NCI-H2081 (cell line): ENCODE measurements at regions not wholly inside any gene's neighbourhood (a gene's known extent, or its start where the extent isn't known, plus 50 kb on each side); places are given as distances from the start of the nearest gene placed in this dataset.
"Not testable (repeated sequence)": the region's sequence is repeated elsewhere in the genome, so short reads cannot be mapped to it uniquely, and the experiment has no call there.

Experiments used
- DNase-seq, 2 experiments: peaks; one replicate each; lab custom pipeline; 2025; lab: John Stamatoyannopoulos, UW

DNA sequence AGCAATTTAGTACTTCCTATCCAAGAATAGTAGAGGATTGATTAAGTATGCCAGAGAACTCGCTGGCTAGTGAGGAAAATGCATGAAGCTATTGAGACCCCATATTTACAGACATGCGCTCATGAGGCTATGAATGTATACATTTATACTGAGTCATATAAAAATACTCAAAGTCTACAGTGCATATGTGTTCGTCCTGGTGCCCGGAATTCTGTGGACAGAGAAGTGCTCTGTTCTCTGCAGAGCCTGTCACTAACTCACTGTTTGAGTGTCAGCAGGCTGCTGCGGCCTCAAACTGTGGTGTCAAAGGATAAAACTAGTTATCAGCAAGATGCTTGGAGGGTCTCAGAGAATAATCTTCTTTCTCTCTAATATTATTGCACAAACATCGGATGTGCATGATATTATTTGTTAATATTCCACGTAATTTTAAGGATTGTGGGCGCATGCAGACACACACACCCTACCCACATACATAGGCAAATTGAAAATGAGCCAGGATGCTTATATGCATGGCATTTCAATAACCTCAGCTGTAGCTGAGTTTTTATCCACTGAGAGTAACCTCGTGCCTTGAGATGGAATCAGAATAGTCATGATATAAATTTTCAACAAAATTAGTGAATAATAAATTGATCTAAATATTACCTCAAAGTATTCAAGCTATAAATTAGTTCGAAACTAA is 50.0 kb upstream of the TSC22D2 start:
- no peak for DNase-seq

DNA sequence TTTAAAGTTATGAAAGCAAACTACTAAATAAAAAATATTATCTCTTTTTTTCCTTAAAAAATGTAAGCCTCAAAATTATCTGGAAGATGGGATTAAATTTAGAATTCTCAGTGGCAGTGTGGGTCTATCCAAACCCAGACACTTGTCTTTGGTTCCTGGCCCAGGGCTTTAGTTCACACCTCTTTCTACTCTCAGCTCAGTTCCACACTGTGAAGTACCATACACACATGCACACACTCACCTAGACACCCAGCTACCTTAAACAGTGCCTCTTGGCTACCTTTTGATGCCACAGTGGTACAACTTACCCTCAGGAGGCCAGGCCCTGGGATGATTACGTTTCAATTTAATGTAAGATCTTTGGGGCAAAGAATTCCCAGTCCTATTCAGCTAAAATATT is 51.0 kb upstream of the TSC22D2 start:
- no peak for DNase-seq

DNA sequence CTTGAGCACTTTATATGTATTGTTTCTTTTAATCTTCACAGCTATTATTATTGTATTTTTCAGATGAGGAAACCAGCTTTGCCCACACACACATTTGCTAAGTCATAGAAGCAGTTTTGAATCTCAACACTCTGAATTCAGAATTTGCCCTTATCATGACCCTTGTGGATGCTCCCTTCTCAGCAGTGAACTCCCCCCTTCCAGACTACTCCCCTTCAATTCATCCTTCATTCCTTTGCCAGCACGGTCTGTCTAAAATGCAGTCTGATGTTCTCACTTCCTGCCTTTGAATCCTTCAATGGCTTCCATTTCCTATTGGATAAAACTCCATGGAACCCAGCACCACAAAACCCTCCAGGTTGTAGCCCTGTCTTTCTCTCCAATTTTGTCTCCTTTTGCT is 52.5 kb upstream of the TSC22D2 start:
- DNase-seq = no peak

DNA sequence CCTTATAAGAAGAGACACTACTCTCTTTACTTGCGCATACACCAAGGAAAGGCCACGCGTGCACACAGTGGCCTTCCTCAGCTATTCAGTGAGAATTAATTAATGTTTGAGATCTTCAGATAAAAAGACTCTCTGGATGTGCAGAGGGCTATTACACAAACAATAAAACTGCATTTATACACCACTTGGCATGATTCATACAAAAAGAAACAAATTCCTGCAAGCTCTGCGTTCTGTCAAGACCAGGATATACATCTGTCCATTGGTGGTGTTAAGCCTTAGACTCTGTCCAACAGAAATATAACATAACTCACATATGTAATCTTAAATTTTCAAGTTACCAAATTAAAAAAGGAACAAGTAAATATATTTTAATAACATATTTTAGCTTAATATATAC is 55.2 kb upstream of the TSC22D2 start:
- DNase-seq = no peak

DNA sequence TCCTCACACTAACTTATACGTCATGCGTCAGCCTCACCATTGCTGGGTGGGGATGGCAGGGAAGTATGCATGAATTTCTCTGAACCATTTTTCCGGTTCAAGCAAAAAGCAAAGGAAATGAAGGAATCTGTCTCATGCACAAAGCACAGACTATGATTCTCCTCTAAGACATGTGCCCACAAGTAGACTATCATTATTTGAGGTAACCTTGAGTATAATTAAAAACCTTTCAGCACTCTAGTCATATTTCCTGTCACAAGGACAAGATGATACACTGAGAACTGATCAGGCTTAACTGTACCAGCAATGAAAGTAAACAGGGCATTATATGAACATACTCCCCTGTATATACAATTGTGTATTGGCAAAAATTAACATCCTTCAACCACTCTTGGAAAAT is 56.7 kb upstream of the TSC22D2 start:
- DNase-seq = no peak

DNA sequence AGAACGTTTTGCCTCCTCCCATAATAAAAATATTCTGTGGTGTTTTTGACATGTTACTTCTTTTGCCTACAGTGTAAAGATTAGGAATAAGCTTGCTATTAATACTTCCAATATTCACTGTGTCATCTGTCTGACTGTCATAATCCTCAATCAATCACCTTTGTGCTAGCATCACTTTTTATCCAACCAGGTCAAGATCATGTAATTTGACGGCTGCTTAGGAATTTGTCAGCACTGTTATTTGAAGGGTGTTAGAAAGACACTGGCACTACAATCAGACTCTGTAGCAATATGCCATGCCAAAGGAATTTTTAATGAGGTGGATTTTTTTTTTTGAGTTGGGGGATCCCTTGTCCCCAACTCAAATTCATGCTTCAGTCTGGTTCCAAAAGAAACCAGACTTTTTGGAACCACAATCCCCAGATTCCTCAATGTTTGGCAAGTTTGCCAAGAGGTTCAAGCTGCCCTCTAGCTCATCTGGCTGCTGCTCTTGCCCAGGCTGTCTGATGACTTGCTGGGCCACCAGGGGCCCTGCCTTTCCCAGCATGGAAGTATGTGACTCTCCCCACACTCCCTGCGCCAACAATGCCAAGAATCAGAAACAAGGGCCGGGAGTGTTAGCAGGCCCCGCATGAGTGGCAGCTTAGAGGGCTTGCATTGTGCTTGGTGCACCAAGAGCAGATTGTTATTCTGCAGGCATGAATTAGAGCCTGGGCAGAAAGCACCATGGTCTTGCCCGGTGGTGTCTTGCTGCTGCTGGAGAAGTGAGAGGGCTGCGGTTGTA is 58.6 kb upstream of the TSC22D2 start:
- DNase-seq = no peak

DNA sequence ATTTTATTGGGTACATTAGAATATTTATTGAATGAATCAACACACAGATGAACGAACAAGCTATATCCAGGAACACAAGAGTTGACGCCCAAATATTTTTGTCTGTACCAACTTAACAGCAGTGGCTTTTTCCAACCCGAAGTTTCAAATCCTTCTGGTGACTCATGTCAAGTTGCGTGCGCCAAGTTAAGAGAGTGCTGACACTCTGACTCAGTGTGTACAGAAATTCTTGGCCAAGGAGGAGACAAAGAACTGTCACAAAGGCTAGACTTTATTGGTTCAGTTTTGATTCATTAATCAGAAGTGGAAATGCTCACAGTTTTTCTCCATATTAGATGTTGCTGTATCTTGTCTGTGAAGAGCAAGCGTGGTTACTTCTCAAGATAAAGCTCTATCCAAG is 59.6 kb upstream of the TSC22D2 start:
- no peak for DNase-seq

DNA sequence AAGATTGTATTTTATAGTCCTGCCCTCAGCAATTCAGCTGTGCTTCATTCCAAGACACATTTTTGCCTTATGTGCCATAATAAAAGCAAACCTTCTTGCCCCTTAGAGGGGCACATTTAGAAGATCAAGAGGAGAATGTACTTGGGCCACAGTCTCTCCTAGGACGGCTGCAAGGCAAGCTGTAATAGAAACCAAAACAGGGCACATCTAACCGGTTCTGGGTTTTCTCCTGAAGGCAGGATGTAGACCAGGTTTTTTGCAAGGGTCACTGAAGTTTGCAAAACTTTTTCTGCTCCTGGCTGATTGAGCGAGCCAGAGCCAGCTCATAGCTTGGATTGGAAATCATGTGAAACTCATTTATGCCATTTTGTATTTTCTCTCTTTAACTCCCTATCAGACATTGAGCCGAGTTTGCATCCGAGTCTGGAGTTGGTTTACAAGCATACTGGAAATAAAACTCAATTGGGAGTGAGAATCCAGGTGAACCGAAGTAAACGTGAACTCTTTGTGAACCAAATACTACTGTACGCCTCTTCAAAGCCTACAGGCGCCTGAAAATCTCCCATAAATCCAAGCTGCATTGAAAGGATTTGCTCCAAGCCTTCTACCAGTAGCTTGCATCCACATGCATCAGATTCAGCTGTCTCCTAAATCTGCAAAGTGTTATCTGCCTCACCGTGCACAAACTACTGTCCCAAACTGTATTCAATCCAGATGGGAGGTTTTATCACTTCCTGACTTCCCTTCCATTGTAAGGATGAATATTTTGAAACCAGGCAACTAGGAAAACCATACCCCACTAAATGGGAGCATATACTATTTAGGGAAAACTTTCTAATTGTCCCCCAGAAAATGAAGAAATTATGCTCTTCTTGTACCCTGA is 60.9 kb upstream of the TSC22D2 start:
- DNase-seq = no peak

DNA sequence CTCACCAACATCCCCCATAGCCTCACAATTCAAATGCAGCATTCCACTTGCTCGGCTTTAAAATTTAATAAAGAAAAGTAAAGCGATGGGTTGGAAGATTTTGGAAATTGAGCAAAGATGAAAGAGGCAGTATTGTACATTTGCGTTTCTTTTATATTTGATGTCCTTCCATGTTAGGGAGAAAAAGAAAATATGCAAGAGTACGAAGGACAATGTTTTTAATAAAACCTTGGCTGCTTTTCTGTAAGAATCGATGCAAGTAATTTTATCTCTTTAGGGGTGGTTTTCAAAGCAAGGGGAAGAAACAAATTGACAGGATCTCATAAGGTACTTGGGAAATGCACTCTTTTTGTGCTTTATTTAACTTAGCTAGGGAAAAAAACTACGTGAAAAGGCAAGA is 61.8 kb upstream of the TSC22D2 start:
- no peak for DNase-seq

DNA sequence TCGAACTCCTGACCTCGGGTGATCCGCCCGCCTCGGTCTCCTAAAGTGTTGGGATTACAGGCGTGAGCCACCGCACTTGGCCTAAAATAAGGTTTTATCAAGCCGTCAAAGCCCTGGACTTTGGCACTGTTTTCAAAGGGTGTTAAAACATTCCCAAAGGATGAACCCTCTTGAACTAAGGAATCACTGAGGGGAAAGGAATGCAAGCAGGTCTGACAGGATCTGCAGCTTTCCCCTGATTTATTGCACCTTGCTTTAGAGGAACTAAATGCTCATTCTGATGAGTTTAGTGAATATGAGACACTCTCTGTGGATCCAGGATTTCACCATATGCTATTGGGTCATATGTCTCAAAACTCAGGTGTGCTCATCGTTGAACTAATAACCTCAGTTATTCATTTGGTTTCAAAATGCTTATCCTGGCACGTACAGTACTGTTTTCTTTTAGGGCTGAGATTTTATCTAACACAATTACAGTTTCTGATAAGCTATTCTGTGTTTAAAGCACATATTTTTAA is 63.0 kb upstream of the TSC22D2 start:
- no peak for DNase-seq

DNA sequence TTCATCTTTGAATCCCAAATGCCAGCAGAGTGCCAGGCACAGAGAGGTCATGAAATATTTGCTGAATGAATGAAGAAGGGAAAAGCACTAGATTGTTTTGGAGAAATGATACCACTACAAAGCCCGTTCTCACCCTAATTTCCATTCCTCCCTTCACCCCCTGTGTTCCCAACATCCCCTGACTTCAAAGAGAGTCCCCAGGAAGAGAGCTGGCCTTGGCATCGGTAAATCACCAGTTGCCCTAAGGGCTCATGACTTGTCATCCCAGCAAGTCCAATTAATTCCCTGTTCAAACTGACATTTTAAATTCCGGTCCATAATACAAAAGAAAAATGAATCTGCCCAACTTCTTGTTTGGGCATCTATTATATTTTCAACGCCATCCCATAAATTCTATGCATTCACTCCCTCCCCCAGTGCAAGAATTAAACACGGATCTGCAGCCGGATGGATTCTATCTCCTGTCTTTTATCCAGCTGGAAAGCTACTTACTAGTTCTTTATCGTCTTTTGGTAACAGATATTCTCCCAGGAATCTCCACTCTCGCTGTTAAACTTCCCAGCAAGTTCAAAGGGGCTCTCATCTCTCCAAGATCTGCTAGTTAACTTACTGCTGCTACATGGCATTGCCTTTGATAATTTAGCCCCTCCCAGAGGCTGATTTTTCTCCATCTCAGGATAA is 63.9 kb upstream of the TSC22D2 start:
- no peak for DNase-seq

DNA sequence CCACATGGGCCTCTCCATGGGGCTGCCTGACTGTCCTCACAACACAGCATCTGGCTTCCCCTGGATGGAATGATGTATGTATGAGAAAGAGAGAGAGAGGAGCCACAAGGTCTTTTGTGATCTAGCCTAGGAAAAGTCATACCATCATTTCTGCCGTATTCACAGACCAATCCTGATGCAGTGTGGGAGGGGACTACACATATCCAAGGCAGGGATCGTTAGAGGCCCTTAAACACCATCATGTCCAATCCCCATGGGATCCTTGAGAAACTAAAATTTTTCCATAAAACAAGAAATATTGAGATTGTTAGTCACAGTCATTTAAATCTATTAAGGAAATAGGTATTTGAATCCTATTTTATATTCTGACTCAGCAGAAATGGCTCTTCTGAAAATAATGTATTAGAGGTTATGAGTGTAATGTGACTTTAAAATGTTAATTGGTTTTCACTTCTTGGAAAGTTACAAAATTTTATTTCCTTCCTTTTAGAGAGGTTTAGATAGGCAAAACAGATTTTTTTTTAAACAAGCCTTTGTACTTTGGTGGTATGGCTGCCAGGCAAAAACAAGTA is 65.1 kb upstream of the TSC22D2 start:
- no peak for DNase-seq

DNA sequence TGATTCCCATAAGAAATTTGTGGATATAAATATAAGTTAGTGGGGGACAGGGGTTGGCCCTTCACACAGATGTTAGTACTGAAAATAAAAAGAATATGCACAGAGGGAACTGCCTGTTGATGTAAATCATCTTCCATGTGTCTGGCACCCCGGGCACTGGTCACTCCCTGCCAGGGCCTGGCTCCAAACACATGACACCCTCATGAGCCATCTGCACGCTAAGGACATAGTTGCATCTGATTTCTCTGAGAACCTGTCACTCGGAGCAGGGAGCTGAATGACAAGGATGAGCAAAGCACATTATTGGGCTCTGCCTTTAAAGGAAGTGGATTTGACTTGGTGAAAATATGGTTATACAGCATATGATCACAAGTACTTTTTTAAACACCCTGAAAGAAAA is 66.2 kb upstream of the TSC22D2 start:
- no peak for DNase-seq

DNA sequence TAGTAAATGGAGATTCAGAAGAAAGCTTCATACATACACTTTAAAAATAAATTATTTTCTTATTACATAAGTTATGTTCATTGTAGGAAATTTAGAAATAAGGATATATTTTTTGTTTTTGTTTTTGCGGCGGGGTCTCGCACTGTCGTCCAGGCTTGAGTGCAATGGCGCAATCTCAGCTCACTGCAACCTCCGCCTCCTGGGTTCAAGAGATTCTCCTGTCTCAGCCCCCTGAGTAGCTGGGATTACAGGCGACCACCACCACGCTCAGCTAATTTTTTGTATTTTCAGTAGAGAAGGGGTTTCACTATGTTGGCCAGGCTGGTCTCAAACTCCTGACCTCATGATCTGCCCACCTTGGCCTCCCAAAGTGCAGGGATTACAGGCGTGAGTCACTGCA is 71.7 kb upstream of the TSC22D2 start:
- not testable (repeated sequence) for DNase-seq

DNA sequence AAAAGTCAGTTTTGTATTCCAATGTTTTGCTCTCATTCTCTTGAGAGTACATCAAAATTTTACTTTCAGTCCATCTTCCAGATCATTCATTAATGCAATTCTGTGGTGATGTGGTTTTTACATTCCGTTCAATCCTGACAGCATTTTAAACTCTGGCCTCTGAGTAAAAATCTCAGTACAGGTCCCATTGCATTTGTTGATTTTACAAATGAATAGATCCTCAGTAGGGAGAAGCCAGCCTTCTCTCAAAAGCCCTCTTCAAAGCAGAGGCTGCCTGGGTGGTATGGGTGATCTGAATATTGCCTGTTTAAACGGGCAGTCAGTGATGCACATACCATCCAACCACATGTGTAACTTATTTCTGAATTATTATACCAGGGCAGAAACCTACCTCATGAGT is 72.5 kb upstream of the TSC22D2 start:
- no peak for DNase-seq

DNA sequence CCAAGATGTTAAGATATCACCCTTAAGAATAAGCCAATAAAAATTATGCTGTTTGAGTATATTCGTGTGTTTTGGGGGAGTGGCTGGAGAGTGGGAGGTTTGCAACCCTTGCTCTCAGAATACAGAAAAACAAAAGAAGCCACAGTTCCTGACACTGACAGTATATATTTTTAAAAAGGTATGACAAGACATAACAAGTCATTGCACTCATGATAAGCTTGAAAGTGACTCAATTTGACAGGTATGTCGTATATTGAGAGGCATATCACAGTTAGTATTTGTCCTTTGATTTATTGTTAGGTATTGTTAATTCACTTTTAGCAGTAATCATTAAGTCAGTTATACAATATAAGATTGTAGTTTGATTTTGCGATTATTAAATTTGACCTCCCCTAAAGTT is 73.1 kb upstream of the TSC22D2 start:
- DNase-seq = no peak

DNA sequence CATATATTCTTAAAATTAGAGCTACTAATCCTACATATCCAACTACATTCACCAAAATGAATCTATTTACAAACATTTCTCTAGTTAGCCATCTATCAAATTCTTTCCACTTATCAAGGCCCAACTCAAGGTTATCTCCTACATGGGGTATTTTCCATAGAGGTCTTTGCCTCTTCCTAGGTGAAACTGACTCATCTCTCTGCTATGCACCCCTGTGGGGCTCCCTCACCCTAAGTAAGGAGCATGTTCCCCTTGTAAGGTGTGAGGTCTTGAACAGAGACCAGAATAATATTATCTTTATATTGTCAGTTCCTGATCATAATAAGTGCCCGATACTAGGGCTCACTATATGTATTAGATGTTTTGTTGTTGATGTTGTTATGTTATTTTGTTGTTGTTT is 74.6 kb upstream of the TSC22D2 start:
- DNase-seq = no peak

DNA sequence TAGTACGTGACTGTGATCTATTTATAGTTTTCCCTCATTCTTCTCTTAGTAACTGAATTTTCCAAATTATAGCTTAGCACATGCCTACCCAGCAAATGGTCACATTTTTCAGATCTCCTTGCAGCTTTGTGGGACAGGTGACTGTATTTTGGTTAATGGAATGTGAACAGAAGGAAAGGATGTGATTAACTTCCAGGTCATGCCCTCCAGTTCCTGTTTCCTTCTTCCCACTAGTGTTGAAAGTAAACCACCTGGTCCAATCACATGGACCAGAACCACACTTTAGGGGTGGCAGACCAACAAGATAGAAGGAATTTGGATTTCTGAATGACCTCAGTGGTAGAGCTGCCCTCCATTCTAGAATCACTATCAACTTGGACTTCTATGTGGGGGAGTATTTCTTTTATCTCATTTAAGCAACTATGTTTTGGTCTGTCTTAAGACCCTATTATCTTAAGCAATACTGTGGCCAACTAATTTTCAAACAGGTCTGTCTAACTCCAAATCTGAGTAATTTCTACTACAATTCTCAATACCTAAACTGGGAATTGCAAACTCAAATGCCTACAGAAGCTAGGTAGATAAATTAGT is 76.0 kb upstream of the TSC22D2 start:
- no peak for DNase-seq

DNA sequence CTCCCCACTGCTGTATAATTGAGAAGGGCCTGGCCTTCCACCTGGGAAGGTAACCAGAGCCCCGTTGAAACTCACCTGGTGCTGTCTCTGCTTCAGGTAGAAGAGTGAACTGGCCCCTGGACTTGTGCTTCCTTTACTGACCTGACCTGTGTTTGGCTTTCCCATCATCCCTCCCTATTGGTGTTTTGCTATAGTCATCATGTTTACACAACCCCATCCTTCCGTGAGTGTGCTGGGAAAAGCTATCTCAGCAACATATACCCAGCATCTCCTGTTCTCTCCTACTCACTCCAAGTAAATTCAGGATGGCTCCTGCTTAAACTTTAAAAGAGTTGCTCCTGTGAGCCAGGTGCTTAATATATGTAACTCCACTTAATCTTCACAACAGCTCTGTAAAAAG is 77.2 kb upstream of the TSC22D2 start:
- DNase-seq = no peak

DNA sequence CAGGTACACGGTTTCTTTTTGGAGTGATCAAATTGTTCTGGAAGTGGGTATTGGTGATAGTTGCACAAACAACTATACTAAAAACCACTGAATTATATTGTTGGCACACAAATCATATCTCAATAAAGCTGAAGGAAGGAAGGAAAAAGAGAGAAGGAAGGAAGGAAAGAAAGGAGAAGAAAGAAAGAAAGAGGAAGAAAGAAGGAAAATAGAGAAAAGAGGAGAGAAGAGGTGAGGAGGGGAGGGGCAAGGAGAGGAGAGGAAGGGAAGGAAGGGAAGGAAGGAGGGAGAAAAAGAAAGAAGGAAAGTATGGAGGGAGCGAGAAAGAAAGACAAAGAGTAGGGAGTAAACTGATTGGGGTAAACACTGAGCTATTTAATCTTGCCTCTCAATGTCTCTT is 77.9 kb upstream of the TSC22D2 start:
- DNase-seq = no peak

DNA sequence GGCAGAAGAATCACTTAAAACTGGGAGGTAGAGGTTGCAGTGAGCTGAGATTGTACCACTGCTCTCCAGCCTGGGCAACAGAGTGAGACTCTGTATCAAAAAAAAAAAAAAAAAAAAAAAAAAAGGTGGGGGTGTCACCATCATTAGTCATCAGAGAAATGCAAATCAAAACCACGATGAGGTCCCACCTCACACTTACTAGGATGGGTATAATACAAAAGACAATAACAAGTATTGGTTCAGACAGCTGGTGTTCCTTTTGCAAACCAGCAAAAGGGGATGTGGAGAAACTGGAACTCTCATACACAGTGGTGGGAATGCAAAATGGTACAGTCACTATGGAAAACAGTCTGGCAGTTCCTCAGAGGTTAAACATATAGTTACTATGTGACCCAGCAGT is 78.7 kb upstream of the TSC22D2 start:
- DNase-seq = no peak
